ENCODE measurements at regions not wholly inside any gene's neighbourhood (a gene's known extent, or its start where the extent isn't known, plus 50 kb on each side); places are given as distances from the start of the nearest gene placed in this dataset.

- TF ChIP-seq CTCF (IDR thresholded peaks at IDR 0.05) (no peak), POLR2A (IDR thresholded peaks at IDR 0.05) (no peak)
Measured at GRCh38 chr4:123530357-123530756, 133.8 kb downstream of the SPRY1 start.
